Astrocyte of the spinal cord (primary cell): ENCODE measurements at regions not wholly inside any gene's neighbourhood (a gene's known extent, or its start where the extent isn't known, plus 50 kb on each side); places are given as distances from the start of the nearest gene placed in this dataset.
"Not testable (repeated sequence)": the region's sequence is repeated elsewhere in the genome, so short reads cannot be mapped to it uniquely, and the experiment has no call there.

Experiments
- DNase-seq: peaks from one replicate; pipeline ENCODE4 v3.0.0; 2011; ENCODE audit warnings: low read depth, low spot score
- H3K4me3 ChIP-seq: 2 replicates; pipeline ENCODE4 v1.5.1; 2011; ENCODE audit warnings: low read depth, mild to moderate bottlenecking, low read length, moderate library complexity
- in situ Hi-C: cut with HindIII; loops from 2 replicates; pipeline ENCODE4 v1.10.0; 2017; ENCODE audit warnings: low sequenced_read_pairs
- TF ChIP-seq, protein P1 (sequence below): IDR thresholded peaks from 2 replicates; pipeline ENCODE4 v1.5.1; 2012; ENCODE audit warnings: low read depth, mild to moderate bottlenecking, low read length, inconsistent platforms

DNA sequence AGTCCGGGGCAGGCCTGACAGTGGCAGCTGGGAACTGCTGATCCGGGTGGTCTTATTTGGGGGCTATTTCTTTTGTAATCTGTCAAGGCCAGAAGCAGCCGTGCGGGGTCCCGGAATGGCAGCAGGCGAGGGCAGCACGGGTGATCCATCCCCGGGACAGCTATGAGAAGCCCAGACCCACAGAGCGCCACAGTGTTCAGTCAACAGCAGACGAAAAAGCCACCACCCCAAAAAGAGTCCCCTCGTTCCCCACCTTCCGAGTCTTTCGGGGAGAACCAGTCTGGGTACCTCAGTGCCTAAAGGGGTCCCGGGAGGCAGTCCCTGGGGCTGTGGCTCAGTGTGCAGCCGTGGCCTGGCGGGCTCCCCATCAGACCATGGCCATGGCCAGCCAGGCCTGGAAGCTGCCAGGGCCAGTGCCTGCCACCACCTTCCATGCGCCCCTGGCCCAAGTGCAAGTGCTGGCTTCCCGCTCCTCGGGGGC is 125.1 kb upstream of the KCTD7 start:
- in situ Hi-C loops: no loop called here
- H3K4me3 ChIP-seq: no peak overlapping the region
- TF ChIP-seq, protein P1, sequence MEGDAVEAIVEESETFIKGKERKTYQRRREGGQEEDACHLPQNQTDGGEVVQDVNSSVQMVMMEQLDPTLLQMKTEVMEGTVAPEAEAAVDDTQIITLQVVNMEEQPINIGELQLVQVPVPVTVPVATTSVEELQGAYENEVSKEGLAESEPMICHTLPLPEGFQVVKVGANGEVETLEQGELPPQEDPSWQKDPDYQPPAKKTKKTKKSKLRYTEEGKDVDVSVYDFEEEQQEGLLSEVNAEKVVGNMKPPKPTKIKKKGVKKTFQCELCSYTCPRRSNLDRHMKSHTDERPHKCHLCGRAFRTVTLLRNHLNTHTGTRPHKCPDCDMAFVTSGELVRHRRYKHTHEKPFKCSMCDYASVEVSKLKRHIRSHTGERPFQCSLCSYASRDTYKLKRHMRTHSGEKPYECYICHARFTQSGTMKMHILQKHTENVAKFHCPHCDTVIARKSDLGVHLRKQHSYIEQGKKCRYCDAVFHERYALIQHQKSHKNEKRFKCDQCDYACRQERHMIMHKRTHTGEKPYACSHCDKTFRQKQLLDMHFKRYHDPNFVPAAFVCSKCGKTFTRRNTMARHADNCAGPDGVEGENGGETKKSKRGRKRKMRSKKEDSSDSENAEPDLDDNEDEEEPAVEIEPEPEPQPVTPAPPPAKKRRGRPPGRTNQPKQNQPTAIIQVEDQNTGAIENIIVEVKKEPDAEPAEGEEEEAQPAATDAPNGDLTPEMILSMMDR: no peak
- DNase-seq: no peak

DNA sequence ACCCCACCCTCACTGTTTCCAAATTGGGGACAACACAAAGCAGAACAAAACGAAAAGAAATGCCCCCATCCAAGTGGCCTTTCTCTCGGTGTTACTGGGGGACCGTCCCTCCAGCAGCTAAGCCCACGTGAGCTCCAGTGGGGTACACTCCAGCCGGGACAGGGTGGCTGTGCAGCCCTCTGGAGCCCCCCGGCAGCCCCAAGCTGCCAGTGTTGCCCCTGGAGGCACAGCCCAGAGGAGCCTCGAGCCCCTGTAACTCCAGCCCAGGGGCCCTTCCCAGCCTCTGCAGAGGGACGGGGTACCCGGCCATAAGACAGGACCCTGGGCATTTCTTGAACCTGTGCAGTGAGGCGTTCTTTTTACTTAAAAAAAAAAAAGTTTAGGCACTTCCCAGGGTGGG is 124.5 kb upstream of the KCTD7 start:
- in situ Hi-C loops: no loop called here
- no peak for DNase-seq
- TF ChIP-seq, protein P1: no peak
- no peak overlapping the region for H3K4me3 ChIP-seq

DNA sequence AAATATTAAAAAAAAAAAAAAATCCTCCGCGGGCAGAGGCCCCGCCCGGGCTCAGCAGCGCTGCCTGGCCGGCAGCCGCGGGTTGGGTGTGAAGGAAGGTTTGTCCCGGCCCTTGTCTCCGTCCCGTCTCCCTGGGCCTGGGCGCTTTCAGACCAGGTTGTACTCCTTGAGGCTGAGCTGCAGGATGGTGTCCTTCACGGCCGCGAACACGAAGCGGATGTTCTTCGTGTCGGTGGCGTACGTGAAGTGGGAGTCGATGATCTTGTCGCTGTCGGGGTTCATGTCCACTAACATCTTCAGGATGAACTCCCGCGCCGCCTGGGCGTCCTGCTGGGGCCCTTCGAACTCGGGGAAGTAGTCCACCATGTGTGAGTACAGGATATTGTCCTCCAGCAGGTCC is 123.7 kb upstream of the KCTD7 start:
- in situ Hi-C loops: no loop called here
- no peak for DNase-seq

DNA sequence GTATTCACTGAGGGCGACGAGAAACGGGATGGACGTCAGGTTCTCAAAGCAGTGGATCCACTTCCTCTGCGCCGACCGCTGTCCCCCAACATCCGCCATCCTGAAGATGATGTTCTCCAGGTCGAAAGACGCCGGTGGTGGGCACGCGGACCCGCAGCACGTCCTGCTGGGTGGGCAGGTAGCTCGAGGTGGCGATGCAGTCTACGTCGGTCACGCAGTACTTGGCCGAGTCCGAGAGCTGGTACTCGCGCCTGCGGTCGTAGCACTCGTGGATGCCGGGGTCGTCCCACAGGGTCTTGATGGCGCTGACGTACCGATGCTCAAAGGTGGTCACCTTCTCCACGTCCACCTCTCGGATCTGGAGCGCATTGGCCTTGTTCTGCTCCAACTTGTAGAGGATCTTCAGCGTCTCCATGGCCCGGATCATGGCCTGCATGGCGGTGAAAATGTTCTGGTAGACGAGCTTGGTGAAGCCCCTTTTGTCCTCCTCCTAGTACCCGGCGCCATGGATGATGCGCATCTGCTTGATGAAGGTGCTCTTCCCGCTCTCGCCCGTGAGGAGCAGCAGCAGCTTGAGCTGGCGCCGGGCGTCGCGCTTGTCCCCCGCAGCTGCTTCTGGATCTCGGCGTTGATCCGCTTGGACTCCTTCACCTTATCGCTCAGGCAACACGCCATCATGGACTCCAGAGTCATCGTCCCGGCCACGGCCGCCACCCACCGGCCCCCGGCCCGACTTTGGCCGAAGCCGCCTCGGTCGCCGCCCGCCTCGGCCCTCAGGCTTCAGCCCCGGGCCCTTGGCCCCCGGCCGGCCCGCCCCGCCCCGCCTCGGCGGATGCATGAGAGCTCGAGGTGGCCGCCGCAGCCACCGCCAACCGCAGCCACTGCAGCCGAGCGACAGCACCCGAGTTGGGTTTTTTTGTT is 122.9 kb upstream of the KCTD7 start:
- no peak for DNase-seq
- peak overlapping the region; percentile 20 for H3K4me3 ChIP-seq
- TF ChIP-seq, protein P1: no peak
- in situ Hi-C loops: no loop called here

More for the DNA sequence above, 123.7 kb upstream of the KCTD7 start:
- H3K4me3 ChIP-seq: no peak overlapping the region
- TF ChIP-seq, protein P1: no peak

DNA sequence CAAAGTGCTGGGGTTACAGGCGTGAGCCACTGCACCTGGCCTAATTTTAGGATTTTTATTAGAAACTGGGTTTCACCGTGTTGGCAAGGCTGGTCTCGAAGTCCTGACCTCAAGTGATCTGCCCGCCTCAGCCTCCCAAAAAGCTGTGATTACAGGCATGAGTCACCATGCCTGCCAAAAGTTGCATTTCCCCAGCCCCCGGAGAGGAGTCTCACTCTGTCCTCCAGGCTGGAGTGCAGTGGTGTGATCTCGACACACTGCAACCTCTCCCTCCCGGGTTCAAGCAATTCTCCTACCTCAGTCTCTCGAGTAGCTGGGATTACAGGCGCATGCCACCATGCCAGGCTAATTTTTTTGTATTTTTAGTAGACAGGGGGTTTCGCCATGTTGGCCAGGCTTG is 122.0 kb upstream of the KCTD7 start:
- in situ Hi-C loops: not testable (repeated sequence)

DNA sequence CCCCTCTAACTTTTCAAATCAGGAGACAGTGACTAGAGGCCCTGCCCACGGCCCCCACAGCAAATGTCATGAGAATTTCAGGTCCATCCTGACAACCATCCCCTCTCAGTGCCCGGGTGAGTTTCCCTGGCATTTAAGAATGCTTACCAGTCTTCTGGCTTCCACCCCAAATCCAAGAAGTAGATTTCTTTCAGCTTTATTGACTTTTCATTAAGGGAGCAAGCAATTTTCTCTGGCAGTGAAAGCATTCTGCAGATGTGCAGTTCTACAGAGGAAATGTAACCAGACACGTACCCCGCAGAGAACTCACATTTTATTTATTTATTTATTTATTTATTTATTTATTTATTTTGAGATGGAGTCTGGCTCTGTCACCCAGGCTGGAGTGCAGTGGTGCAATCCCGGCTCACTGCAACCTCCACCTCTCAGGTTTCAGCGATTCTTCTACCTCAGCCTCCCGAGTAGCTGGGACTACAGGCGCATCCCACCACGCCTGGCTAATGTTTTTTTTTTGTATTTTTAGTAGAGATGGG is 120.9 kb upstream of the KCTD7 start:
- TF ChIP-seq, protein P1: no peak
- no peak overlapping the region for H3K4me3 ChIP-seq
- in situ Hi-C loops: no loop called here
- DNase-seq: no peak

More for the DNA sequence above, 122.0 kb upstream of the KCTD7 start:
- H3K4me3 ChIP-seq, DNase-seq: not testable (repeated sequence)

DNA sequence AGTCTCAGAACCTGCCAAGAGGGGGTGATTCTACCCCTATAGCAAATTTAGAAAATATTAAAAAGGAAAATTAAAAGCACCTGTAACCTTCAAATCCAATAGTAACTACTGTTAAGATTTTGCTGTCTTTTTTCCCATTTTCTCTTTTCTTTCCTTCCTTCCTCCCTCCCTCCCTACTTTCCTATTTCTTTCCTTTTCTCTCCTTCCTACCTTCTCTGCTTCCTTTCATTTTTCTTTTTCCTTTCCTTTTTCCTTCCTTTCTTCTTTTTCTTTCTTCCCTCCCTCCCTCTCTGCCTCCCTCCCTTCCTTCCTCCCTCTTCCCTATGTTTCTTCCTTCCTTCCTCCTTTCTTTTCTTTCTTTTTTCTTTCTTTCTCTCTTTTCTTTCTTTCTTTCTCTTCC is 120.2 kb upstream of the KCTD7 start:
- TF ChIP-seq, protein P1: no peak
- DNase-seq: no peak
- in situ Hi-C loops: no loop called here
- H3K4me3 ChIP-seq: no peak overlapping the region
